PC-9 (cell line): ENCODE measurements at regions not wholly inside any gene's neighbourhood (a gene's known extent, or its start where the extent isn't known, plus 50 kb on each side); places are given as distances from the start of the nearest gene placed in this dataset.

Experiments used
- CTCF ChIP-seq: fragments of 200-600 bp; sonication (generic); conservative IDR thresholded peaks from 2 replicates; pipeline ENCODE4 v1.6.1; 2017; ENCODE audit warnings: mixed run types, antibody characterized with exemption, mild to moderate bottlenecking, moderate library complexity
- EZH2 ChIP-seq: fragments of 200-600 bp; sonication (generic); IDR thresholded peaks from 2 replicates; pipeline ENCODE4 v1.8.0; 2017; ENCODE audit warnings: antibody characterized with exemption, low read depth

DNA sequence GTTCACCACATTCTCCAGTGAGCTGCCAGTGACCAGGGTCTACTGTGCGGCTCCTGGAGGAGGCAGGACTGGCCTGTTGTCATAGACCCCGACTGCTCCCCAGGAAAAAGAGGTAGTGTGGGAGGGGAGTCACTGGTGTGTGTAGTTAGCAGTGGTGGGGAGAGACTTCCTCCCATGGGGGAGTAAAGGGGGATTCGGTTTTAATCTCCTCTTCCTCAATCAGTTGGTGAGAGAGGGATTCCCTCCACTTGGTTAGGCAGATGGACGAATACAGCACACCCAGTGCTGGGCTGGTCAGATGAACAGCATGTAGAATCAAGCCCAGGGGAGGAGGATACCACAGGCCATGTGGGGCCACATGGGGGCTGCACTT, 207.6 kb upstream of the S1PR3 start:
- no peak for TF ChIP-seq CTCF
- no peak for TF ChIP-seq EZH2
